H9 (cell line): ENCODE measurements at regions not wholly inside any gene's neighbourhood (a gene's known extent, or its start where the extent isn't known, plus 50 kb on each side); places are given as distances from the start of the nearest gene placed in this dataset.

ENCODE experiments used
- DNase-seq: peaks from one replicate; pipeline ENCODE4 v3.0.0-alpha.2; 2017
- H2AFZ ChIP-seq: one replicate; pipeline ENCODE4 v1.6.1; 2013; ENCODE audit warnings: mild to moderate bottlenecking, low read length, control low read depth, moderate library complexity
- H2AK5ac ChIP-seq: 2 replicates; pipeline ENCODE4 v1.6.1; 2013; ENCODE audit warnings: low read length, control low read depth, mixed read lengths; ENCODE audit not compliant: insufficient read length
- H2BK120ac ChIP-seq: one replicate; pipeline ENCODE4 v1.6.1; 2013; ENCODE audit warnings: low read depth, mild to moderate bottlenecking, low read length, control low read depth, inconsistent platforms; ENCODE audit not compliant: poor library complexity, severe bottlenecking
- H2BK12ac ChIP-seq: 2 replicates; pipeline ENCODE4 v1.6.1; 2013; ENCODE audit warnings: low read length, control low read depth, mixed read lengths, low read depth; ENCODE audit not compliant: insufficient read length
- H2BK15ac ChIP-seq: 2 replicates; pipeline ENCODE4 v1.6.1; 2013; ENCODE audit warnings: low read depth, low read length, control low read depth
- H2BK20ac ChIP-seq: one replicate; pipeline ENCODE4 v1.6.1; 2013; ENCODE audit warnings: low read depth, mild to moderate bottlenecking, low read length, control low read depth, inconsistent platforms; ENCODE audit not compliant: poor library complexity, severe bottlenecking
- H2BK5ac ChIP-seq: 2 replicates; pipeline ENCODE4 v1.6.1; 2013; ENCODE audit warnings: low read length, control low read depth, mixed read lengths; ENCODE audit not compliant: insufficient read length
- H3K14ac ChIP-seq: 2 replicates; pipeline ENCODE4 v1.6.1; 2013; ENCODE audit warnings: low read length, control low read depth; ENCODE audit not compliant: insufficient read depth
- H3K18ac ChIP-seq: 2 replicates; pipeline ENCODE4 v1.6.1; 2013; ENCODE audit warnings: low read depth, mild to moderate bottlenecking, mixed read lengths, low read length, control low read depth; ENCODE audit not compliant: insufficient read length
- H3K23ac ChIP-seq: 2 replicates; pipeline ENCODE4 v1.6.1; 2013; ENCODE audit warnings: low read length, control low read depth, mixed read lengths, low read depth; ENCODE audit not compliant: insufficient read length
- H3K23me2 ChIP-seq: 2 replicates; pipeline ENCODE4 v1.6.1; 2013; ENCODE audit warnings: low read depth, mild to moderate bottlenecking, mixed read lengths, low read length, control low read depth; ENCODE audit not compliant: insufficient read length, poor library complexity, severe bottlenecking
- H3K27ac ChIP-seq: 2 replicates; pipeline ENCODE4 v1.5.1; 2013; ENCODE audit warnings: low read length, control low read depth, mixed read lengths, low read depth; ENCODE audit not compliant: insufficient read length
- H3K27me3 ChIP-seq: 2 replicates; pipeline ENCODE4 v1.6.1; 2013; ENCODE audit warnings: low read length, control low read depth, inconsistent platforms; ENCODE audit not compliant: insufficient read depth
- H3K4ac ChIP-seq: 2 replicates; pipeline ENCODE4 v1.6.1; 2013; ENCODE audit warnings: low read depth, mild to moderate bottlenecking, control low read depth, inconsistent platforms, low read length, moderate library complexity
- H3K4me1 ChIP-seq: 2 replicates; pipeline ENCODE4 v1.6.1; 2013; ENCODE audit warnings: low read length, control low read depth, inconsistent platforms; ENCODE audit not compliant: insufficient read depth
- H3K4me2 ChIP-seq: 2 replicates; pipeline ENCODE4 v1.6.1; 2013; ENCODE audit warnings: low read length, control low read depth, mixed read lengths; ENCODE audit not compliant: insufficient read length, insufficient read depth
- H3K56ac ChIP-seq: 2 replicates; pipeline ENCODE4 v1.6.1; 2013; ENCODE audit warnings: low read depth, mild to moderate bottlenecking, mixed read lengths, low read length, control low read depth; ENCODE audit not compliant: insufficient read length
- H3K79me1 ChIP-seq: 2 replicates; pipeline ENCODE4 v1.6.1; 2013; ENCODE audit warnings: low read depth, mild to moderate bottlenecking, moderate library complexity, low read length, control low read depth, inconsistent platforms; ENCODE audit not compliant: insufficient read depth, poor library complexity, severe bottlenecking
- H3K79me2 ChIP-seq: 2 replicates; pipeline ENCODE4 v1.6.1; 2013; ENCODE audit warnings: low read length, control low read depth, inconsistent platforms; ENCODE audit not compliant: insufficient read depth
- H3K9ac ChIP-seq: 2 replicates; pipeline ENCODE4 v1.6.1; 2013; ENCODE audit warnings: low read length, control low read depth, mixed read lengths; ENCODE audit not compliant: insufficient read length; ENCODE audit errors: extremely low read depth
- H3K9me3 ChIP-seq: one replicate; pipeline ENCODE4 v1.6.1; 2013; ENCODE audit warnings: low read depth, low read length, inconsistent platforms; ENCODE audit not compliant: control insufficient read depth
- H3T11ph ChIP-seq: one replicate; pipeline ENCODE4 v1.6.1; 2013; ENCODE audit warnings: mild to moderate bottlenecking, low read length, control low read depth, inconsistent platforms
- H4K20me1 ChIP-seq: one replicate; pipeline ENCODE4 v1.6.1; 2013; ENCODE audit not compliant: control insufficient read depth, insufficient read length, insufficient read depth
- H4K5ac ChIP-seq: 2 replicates; pipeline ENCODE4 v1.6.1; 2013; ENCODE audit warnings: low read depth, mild to moderate bottlenecking, mixed read lengths, low read length, control low read depth; ENCODE audit not compliant: insufficient read length
- H4K8ac ChIP-seq: replicated peaks from 2 replicates; pipeline ENCODE4 v1.6.1; 2013; ENCODE audit warnings: low read length, control low read depth, mixed read lengths, low read depth; ENCODE audit not compliant: insufficient read length
- H4K91ac ChIP-seq: 2 replicates; pipeline ENCODE4 v1.6.1; 2013; ENCODE audit warnings: low read depth, mild to moderate bottlenecking, moderate library complexity, mixed read lengths, low read length, control low read depth; ENCODE audit not compliant: insufficient read length
- H3K27ac Mint-ChIP-seq, 3 experiments: 2 replicates in 2 of 3; 3 replicates in 1 of 3; pipeline ENCODE4 v1.8.0; 2020 to 2021; ENCODE audit warnings: mixed read lengths in 3 of 3, mild to moderate bottlenecking in 1 of 3, moderate library complexity in 1 of 3
- H3K27me3 Mint-ChIP-seq: 2 replicates; pipeline ENCODE4 v1.8.0; 2021; ENCODE audit warnings: low read depth, mild to moderate bottlenecking, moderate library complexity, mixed read lengths
- H3K36me3 Mint-ChIP-seq, 3 experiments: 2 replicates in 2 of 3; 3 replicates in 1 of 3; pipeline ENCODE4 v1.8.0; 2020 to 2021; ENCODE audit warnings: low read depth in 3 of 3, mixed read lengths in 3 of 3; ENCODE audit not compliant: insufficient read depth in 1 of 3
- H3K4me1 Mint-ChIP-seq, 2 experiments: 2 replicates each; pipeline ENCODE4 v1.8.0; 2020; ENCODE audit warnings: mixed read lengths in 2 of 2
- H3K4me3 Mint-ChIP-seq, 2 experiments: 2 replicates in 1 of 2; 3 replicates in 1 of 2; pipeline ENCODE4 v1.8.0; 2020 to 2021; ENCODE audit warnings: mild to moderate bottlenecking in 2 of 2, mixed read lengths in 2 of 2, moderate library complexity in 1 of 2
- H3K9me3 Mint-ChIP-seq, 2 experiments: 2 replicates in 1 of 2; 3 replicates in 1 of 2; pipeline ENCODE4 v1.8.0; 2020; ENCODE audit warnings: mild to moderate bottlenecking in 2 of 2, mixed read lengths in 2 of 2, moderate library complexity in 1 of 2
- WGBS: extraction: QIAGEN DNeasy Blood & Tissue Kit; methylation state at CpG from one replicate; pipeline ENCODE4 v1.1.7; 2013; ENCODE audit warnings: missing lambda C conversion rate, low lambda C conversion rate, mixed read lengths; ENCODE audit not compliant: insufficient read length; ENCODE audit errors: extremely low coverage; 5-methylcytosine and 5-hydroxymethylcytosine counted together
- TF ChIP-seq, protein P1 (sequence below): fragments of 200-600 bp; sonication (generic); conservative IDR thresholded peaks from 3 replicates; pipeline ENCODE4 v1.8.0; 2021; ENCODE audit warnings: antibody characterized with exemption, mild to moderate bottlenecking

DNA sequence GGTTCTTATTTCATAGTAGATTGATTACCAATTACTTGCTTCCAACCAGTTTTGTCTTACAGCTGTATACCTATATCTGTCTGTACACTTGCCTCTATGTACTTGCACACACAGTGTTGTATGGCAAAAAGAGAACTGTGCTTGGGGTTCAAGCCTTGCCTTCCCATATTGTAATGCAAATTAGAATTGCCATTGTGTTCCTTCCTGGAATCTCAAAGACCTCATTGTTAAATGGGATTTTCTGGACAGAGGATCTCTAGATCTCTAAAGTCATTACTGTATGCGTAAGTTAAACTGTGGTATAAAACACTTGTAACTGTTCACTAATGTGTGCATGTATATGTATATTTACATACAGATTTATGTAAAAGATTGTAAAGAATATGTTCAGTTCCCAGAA, 428.8 kb downstream of the CAAP1 start:
- Histone ChIP-seq H2BK120ac (no peak overlapping the region), H3K18ac (no peak overlapping the region), H3K23me2 (no peaks in the 10 kb centered on the region), H2BK12ac (no peak overlapping the region), H3K79me2 (no peaks in the 10 kb centered on the region), H3K4me2 (no peak overlapping the region), H2AFZ (no peak overlapping the region), H3K9me3 (no peaks in the 10 kb centered on the region), H2BK5ac (no peak overlapping the region), H2BK15ac (no peak overlapping the region), H3K23ac (no peak overlapping the region), H3T11ph (no peak overlapping the region), H4K8ac (no peak overlapping the region), H4K5ac (no peak overlapping the region), H3K79me1 (no peaks in the 10 kb centered on the region), H3K14ac (no peak overlapping the region), H4K91ac (no peak overlapping the region), H4K20me1 (no peaks in the 10 kb centered on the region), H3K27ac (no peak overlapping the region), H3K27me3 (no peaks in the 10 kb centered on the region; the same call in 1 of the 2 replicates), H2AK5ac (no peak overlapping the region), H3K4ac (no peak overlapping the region), H3K4me1 (no peaks in the 10 kb centered on the region), H3K56ac (no peak overlapping the region), H3K9ac (no peak overlapping the region), H2BK20ac (no peak overlapping the region)
- peaks cover 0 to 2% of the 10 kb centered on the region in 2 experiments; a peak in 1 of 5 replicates for H3K9me3 Mint-ChIP-seq
- H3K27ac Mint-ChIP-seq = no peak overlapping the region
- H3K4me1 Mint-ChIP-seq = peaks cover 5 to 11% of the 10 kb centered on the region in 2 experiments
- no peak for DNase-seq
- no peaks in the 10 kb centered on the region for H3K27me3 Mint-ChIP-seq
- no CpG with 5 or more reads among the region's 1 CpG for WGBS
- TF ChIP-seq, protein P1, sequence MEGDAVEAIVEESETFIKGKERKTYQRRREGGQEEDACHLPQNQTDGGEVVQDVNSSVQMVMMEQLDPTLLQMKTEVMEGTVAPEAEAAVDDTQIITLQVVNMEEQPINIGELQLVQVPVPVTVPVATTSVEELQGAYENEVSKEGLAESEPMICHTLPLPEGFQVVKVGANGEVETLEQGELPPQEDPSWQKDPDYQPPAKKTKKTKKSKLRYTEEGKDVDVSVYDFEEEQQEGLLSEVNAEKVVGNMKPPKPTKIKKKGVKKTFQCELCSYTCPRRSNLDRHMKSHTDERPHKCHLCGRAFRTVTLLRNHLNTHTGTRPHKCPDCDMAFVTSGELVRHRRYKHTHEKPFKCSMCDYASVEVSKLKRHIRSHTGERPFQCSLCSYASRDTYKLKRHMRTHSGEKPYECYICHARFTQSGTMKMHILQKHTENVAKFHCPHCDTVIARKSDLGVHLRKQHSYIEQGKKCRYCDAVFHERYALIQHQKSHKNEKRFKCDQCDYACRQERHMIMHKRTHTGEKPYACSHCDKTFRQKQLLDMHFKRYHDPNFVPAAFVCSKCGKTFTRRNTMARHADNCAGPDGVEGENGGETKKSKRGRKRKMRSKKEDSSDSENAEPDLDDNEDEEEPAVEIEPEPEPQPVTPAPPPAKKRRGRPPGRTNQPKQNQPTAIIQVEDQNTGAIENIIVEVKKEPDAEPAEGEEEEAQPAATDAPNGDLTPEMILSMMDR = no peak
- no peak overlapping the region for H3K4me3 Mint-ChIP-seq
- no peaks in the 10 kb centered on the region for H3K36me3 Mint-ChIP-seq
